Ovary (tissue), 3 donors: ENCODE measurements at regions not wholly inside any gene's neighbourhood (a gene's known extent, or its start where the extent isn't known, plus 50 kb on each side); places are given as distances from the start of the nearest gene placed in this dataset.

Source experiments
- CTCF ChIP-seq, 3 donors: fragments of 450-650 bp in 2 of 3; fragments of 200-600 bp in 1 of 3; IDR thresholded peaks; one replicate each; pipeline versions ENCODE4 v1.5.1 to v1.8.0; 2016 to 2022; ENCODE audit warnings: antibody characterized with exemption in 3 of 3, mild to moderate bottlenecking in 1 of 3
- EP300 ChIP-seq: sonication (generic); formaldehyde crosslinking; IDR thresholded peaks from one replicate; pipeline ENCODE4 v1.6.1; 2017; ENCODE audit warnings: antibody characterized with exemption
- POLR2A ChIP-seq: fragments of 450-650 bp; IDR thresholded peaks from one replicate; pipeline ENCODE4 v1.6.1; 2017; ENCODE audit warnings: antibody characterized with exemption, mild to moderate bottlenecking, moderate library complexity
- donor health status: DM: no; HTN: no; CAD: no.

GRCh38 chr2:105561401-105561800, 162.6 kb upstream of the FHL2 start:
- no peak for TF ChIP-seq CTCF (IDR thresholded peaks at IDR 0.05)
- TF ChIP-seq EP300: no peak
- TF ChIP-seq POLR2A: no peak
